Smooth muscle cell (in vitro differentiated cells): ENCODE measurements at regions not wholly inside any gene's neighbourhood (a gene's known extent, or its start where the extent isn't known, plus 50 kb on each side); places are given as distances from the start of the nearest gene placed in this dataset.

Experiments
- DNase-seq: peaks from one replicate; lab custom pipeline; 2025; ENCODE audit not compliant: unreplicated experiment; lab: John Stamatoyannopoulos, UW
- H2AFZ ChIP-seq: fragments of 200-600 bp; sonication (generic); 2 replicates; pipeline ENCODE4 v1.6.0; 2016; ENCODE audit warnings: antibody characterized with exemption, low read depth, mild to moderate bottlenecking
- H3F3A ChIP-seq: fragments of 200-600 bp; sonication (generic); 2 replicates; pipeline ENCODE4 v1.6.0; 2017; ENCODE audit warnings: antibody characterized with exemption, low read depth
- H3K27ac ChIP-seq: fragments of 200-600 bp; sonication (generic); 2 replicates; pipeline ENCODE4 v1.5.1; 2016; ENCODE audit warnings: low read depth, mild to moderate bottlenecking
- H3K27me3 ChIP-seq: fragments of 200-600 bp; sonication (generic); 2 replicates; pipeline ENCODE4 v1.6.1; 2016; ENCODE audit warnings: low read depth, mild to moderate bottlenecking
- H3K36me3 ChIP-seq: fragments of 200-600 bp; sonication (generic); 2 replicates; pipeline ENCODE4 v1.5.1; 2016; ENCODE audit warnings: low read depth
- H3K4me1 ChIP-seq: fragments of 200-600 bp; sonication (generic); 2 replicates; pipeline ENCODE4 v1.5.1; 2016; ENCODE audit warnings: low read depth
- H3K4me2 ChIP-seq: fragments of 200-600 bp; sonication (generic); 2 replicates; pipeline ENCODE4 v1.6.0; 2016; ENCODE audit warnings: mild to moderate bottlenecking
- H3K4me3 ChIP-seq: fragments of 200-600 bp; sonication (generic); 2 replicates; pipeline ENCODE4 v1.5.1; 2016; ENCODE audit warnings: mild to moderate bottlenecking
- H3K79me2 ChIP-seq: fragments of 200-600 bp; sonication (generic); 2 replicates; pipeline ENCODE4 v1.6.0; 2016; ENCODE audit warnings: low read depth, mild to moderate bottlenecking
- H3K9ac ChIP-seq: fragments of 200-600 bp; sonication (generic); 2 replicates; pipeline ENCODE4 v1.6.0; 2016; ENCODE audit warnings: low read depth
- H3K9me3 ChIP-seq: fragments of 200-600 bp; sonication (generic); replicated peaks from 2 replicates; pipeline ENCODE4 v1.5.1; 2016; ENCODE audit warnings: low read depth
- H4K20me1 ChIP-seq: fragments of 200-600 bp; sonication (generic); 2 replicates; pipeline ENCODE4 v1.6.0; 2016; ENCODE audit warnings: low read depth
- CTCF ChIP-seq: fragments of 200-600 bp; sonication (generic); IDR thresholded peaks from 2 replicates; pipeline ENCODE4 v1.5.1; 2017; ENCODE audit warnings: borderline replicate concordance, mild to moderate bottlenecking, antibody characterized with exemption; ENCODE audit not compliant: insufficient read depth, poor library complexity, severe bottlenecking
- WGBS: methylation state at CpG from one replicate; pipeline ENCODE4 v1.1.7; 2016; ENCODE audit warnings: low lambda C conversion rate; 5-methylcytosine and 5-hydroxymethylcytosine counted together

GRCh38 chr13:26991508-26992181 is 180.0 kb downstream of the USP12 start:
- no peaks in the 10 kb centered on the region for H3K9me3 ChIP-seq
- H3K4me2 ChIP-seq, result no peak overlapping the region
- no peak for TF ChIP-seq CTCF
- 74% methylated on average over 12 of the region's 12 CpGs for WGBS
- H2AFZ ChIP-seq, result no peak overlapping the region
- H3K27me3 ChIP-seq, result no peaks in the 10 kb centered on the region
- no peak overlapping the region for H3K4me3 ChIP-seq
- H3K9ac ChIP-seq, result no peak overlapping the region
- DNase-seq, result no peak
- H3K27ac ChIP-seq, result no peak overlapping the region
- H4K20me1 ChIP-seq, result no peaks in the 10 kb centered on the region
- no peaks in the 10 kb centered on the region for H3K79me2 ChIP-seq
- no peaks in the 10 kb centered on the region for H3K36me3 ChIP-seq
- no peaks in the 10 kb centered on the region for H3F3A ChIP-seq
- H3K4me1 ChIP-seq, result no peaks in the 10 kb centered on the region

GRCh38 chr13:26989957-26990713 is 181.5 kb downstream of the USP12 start:
- no peak for DNase-seq
- Histone ChIP-seq H2AFZ (no peak overlapping the region), H3K27me3 (no peaks in the 10 kb centered on the region), H3K4me3 (no peak overlapping the region), H3K4me2 (no peak overlapping the region), H3K4me1 (no peaks in the 10 kb centered on the region), H3K9ac (no peak overlapping the region), H3K9me3 (no peaks in the 10 kb centered on the region), H4K20me1 (no peaks in the 10 kb centered on the region), H3K27ac (no peak overlapping the region), H3F3A (no peaks in the 10 kb centered on the region), H3K79me2 (no peaks in the 10 kb centered on the region), H3K36me3 (no peaks in the 10 kb centered on the region)
- WGBS, result 89% methylated on average over 16 of the region's 16 CpGs
- TF ChIP-seq CTCF, result no peak

- DNase-seq, result no peak
- Histone ChIP-seq H3K9me3 (no peaks in the 10 kb centered on the region), H3F3A (no peaks in the 10 kb centered on the region), H3K9ac (no peak overlapping the region), H3K79me2 (no peaks in the 10 kb centered on the region), H3K4me3 (no peak overlapping the region), H3K36me3 (no peaks in the 10 kb centered on the region), H2AFZ (no peak overlapping the region), H3K27ac (no peak overlapping the region), H4K20me1 (no peaks in the 10 kb centered on the region), H3K27me3 (no peaks in the 10 kb centered on the region), H3K4me2 (no peak overlapping the region), H3K4me1 (no peaks in the 10 kb centered on the region)
- WGBS, result 85% methylated on average over 15 of the region's 15 CpGs
- TF ChIP-seq CTCF, result no peak
Measured at GRCh38 chr13:26989261-26989956, 182.2 kb downstream of the USP12 start.
